ENCODE measurements at regions not wholly inside any gene's neighbourhood (a gene's known extent, or its start where the extent isn't known, plus 50 kb on each side); places are given as distances from the start of the nearest gene placed in this dataset.
"Not testable (repeated sequence)": the region's sequence is repeated elsewhere in the genome, so short reads cannot be mapped to it uniquely, and the experiment has no call there.

- DNase-seq = no peak
These were observed 282.8 kb downstream of the ALDH8A1 start for GRCh38 chr6:134667111-134667510.

- DNase-seq = no peak
These were observed 283.8 kb downstream of the ALDH8A1 start for GRCh38 chr6:134666125-134666524.

- DNase-seq = no peak
These were observed 284.7 kb downstream of the ALDH8A1 start for GRCh38 chr6:134665029-134665723.

GRCh38 chr6:134663800-134664535, 285.9 kb downstream of the ALDH8A1 start:
- no peak for DNase-seq

GRCh38 chr6:134663356-134663755, 286.5 kb downstream of the ALDH8A1 start:
- no peak for DNase-seq

GRCh38 chr6:134662077-134662700, 287.7 kb downstream of the ALDH8A1 start:
- no peak for DNase-seq

GRCh38 chr6:134659885-134660284, 290.0 kb downstream of the ALDH8A1 start:
- DNase-seq = not testable (repeated sequence)

GRCh38 chr6:134658596-134658995, 291.3 kb downstream of the ALDH8A1 start:
- DNase-seq = no peak

GRCh38 chr6:134657751-134658527, 292.0 kb downstream of the ALDH8A1 start:
- DNase-seq = no peak

- no peak for DNase-seq
These were observed 292.6 kb downstream of the ALDH8A1 start for GRCh38 chr6:134657343-134657742.

- DNase-seq = no peak
These were observed 295.1 kb downstream of the ALDH8A1 start for GRCh38 chr6:134654751-134655150.

- no peak for DNase-seq
These were observed 298.4 kb downstream of the ALDH8A1 start for GRCh38 chr6:134651519-134651918.

GRCh38 chr6:134647861-134648260, 302.0 kb downstream of the ALDH8A1 start:
- DNase-seq = no peak

GRCh38 chr6:134642819-134643218, 307.1 kb downstream of the ALDH8A1 start:
- DNase-seq = no peak

GRCh38 chr6:134642279-134642678, 307.6 kb downstream of the ALDH8A1 start:
- no peak for DNase-seq

- DNase-seq = peak; percentile 70
These were observed 308.9 kb downstream of the ALDH8A1 start for GRCh38 chr6:134640975-134641429.

- no peak for DNase-seq
These were observed 309.7 kb downstream of the ALDH8A1 start for GRCh38 chr6:134640229-134640628.

- no peak for DNase-seq
These were observed 312.0 kb downstream of the ALDH8A1 start for GRCh38 chr6:134637847-134638437.

GRCh38 chr6:134637282-134637681, 312.6 kb downstream of the ALDH8A1 start:
- DNase-seq = no peak

- no peak for DNase-seq
These were observed 313.6 kb downstream of the ALDH8A1 start for GRCh38 chr6:134636186-134636799.

GRCh38 chr6:134634966-134635365, 314.9 kb downstream of the ALDH8A1 start:
- DNase-seq = no peak

- DNase-seq = no peak
These were observed 315.4 kb downstream of the ALDH8A1 start for GRCh38 chr6:134634466-134634865.
